Calu3 (cell line): ENCODE measurements at regions not wholly inside any gene's neighbourhood (a gene's known extent, or its start where the extent isn't known, plus 50 kb on each side); places are given as distances from the start of the nearest gene placed in this dataset.

Experiments used
- BruUV-seq: library from RNA; stranded (reverse); fragments of 400-500 nt; replicated peaks from 2 replicates; lab custom pipeline; 2021; lab: Mats Ljungman, UMichigan
- CTCF ChIA-PET: fragments of 300-600 bp; sonication (Branson Sonifier 250); formaldehyde crosslinking; loops from one replicate; lab custom pipeline; 2022; ENCODE audit warnings: antibody characterized with exemption; lab: Charles Lee
- DNase-seq: peaks from one replicate; pipeline ENCODE4 v3.0.0; 2022
- H3K27ac Mint-ChIP-seq: one replicate; pipeline ENCODE4 v1.8.0; 2022; ENCODE audit warnings: mixed read lengths; ENCODE audit not compliant: unreplicated experiment
- H3K27me3 Mint-ChIP-seq: one replicate; pipeline ENCODE4 v1.8.0; 2022; ENCODE audit warnings: mixed read lengths; ENCODE audit not compliant: unreplicated experiment
- H3K36me3 Mint-ChIP-seq: one replicate; pipeline ENCODE4 v1.8.0; 2022; ENCODE audit warnings: mild to moderate bottlenecking, moderate library complexity, mixed read lengths; ENCODE audit not compliant: insufficient read depth, unreplicated experiment
- H3K4me1 Mint-ChIP-seq: one replicate; pipeline ENCODE4 v1.8.0; 2022; ENCODE audit warnings: mild to moderate bottlenecking, low read depth, mixed read lengths; ENCODE audit not compliant: unreplicated experiment
- H3K4me3 Mint-ChIP-seq: one replicate; pipeline ENCODE4 v1.8.0; 2022; ENCODE audit warnings: mild to moderate bottlenecking, low read depth, moderate library complexity, mixed read lengths; ENCODE audit not compliant: unreplicated experiment
- H3K9me3 Mint-ChIP-seq: one replicate; pipeline ENCODE4 v1.8.0; 2022; ENCODE audit warnings: low read depth, mixed read lengths; ENCODE audit not compliant: unreplicated experiment
- CTCF ChIP-seq: fragments of 200-600 bp; IDR thresholded peaks from one replicate; pipeline ENCODE4 v1.8.0; 2022; ENCODE audit warnings: antibody characterized with exemption; ENCODE audit not compliant: unreplicated experiment
- intact Hi-C: fragments of 100-400 bp; cut with micrococcal nuclease; formaldehyde crosslinking; loops from one replicate; pipeline ENCODE4 v1.10.0; 2022; ENCODE audit not compliant: unreplicated experiment

GRCh38 chr15:48064421-48064820 is 56.4 kb upstream of the SLC24A5 start:
- no TSS peak for BruUV-seq
- no peak overlapping the region for H3K27ac Mint-ChIP-seq
- H3K36me3 Mint-ChIP-seq = no peaks in the 10 kb centered on the region
- TF ChIP-seq CTCF = no peak
- DNase-seq = no peak
- H3K9me3 Mint-ChIP-seq = peaks cover 2% of the 10 kb centered on the region
- CTCF ChIA-PET = no interaction called here
- no peaks in the 10 kb centered on the region for H3K4me1 Mint-ChIP-seq
- H3K4me3 Mint-ChIP-seq = no peak overlapping the region
- intact Hi-C loops = no loop called here
- peaks cover 13% of the 10 kb centered on the region for H3K27me3 Mint-ChIP-seq

DNA sequence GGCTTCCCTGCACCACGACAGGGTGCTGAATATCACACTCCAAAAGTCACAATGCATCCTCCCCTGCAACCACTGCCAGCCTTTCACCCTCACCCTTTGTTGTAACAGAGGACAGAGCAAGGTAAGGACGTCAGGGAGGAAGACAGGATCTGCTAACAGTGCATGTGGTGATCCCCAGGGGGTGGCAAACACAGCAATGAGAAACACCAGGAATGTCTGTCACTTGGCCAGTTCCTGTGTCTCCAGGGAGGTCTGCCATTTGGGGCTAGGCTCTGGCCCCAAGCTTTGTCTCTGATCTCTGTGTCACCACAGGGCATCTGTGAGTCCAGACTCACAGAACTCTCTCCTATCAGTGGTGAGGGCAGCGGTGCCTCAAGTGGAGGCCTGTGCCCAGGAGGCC is 54.3 kb upstream of the SLC24A5 start:
- peaks cover 2% of the 10 kb centered on the region for H3K9me3 Mint-ChIP-seq
- intact Hi-C loops = no loop called here
- no peak overlapping the region for H3K4me3 Mint-ChIP-seq
- H3K27ac Mint-ChIP-seq = no peak overlapping the region
- CTCF ChIA-PET = no interaction called here
- H3K27me3 Mint-ChIP-seq = peaks cover 13% of the 10 kb centered on the region
- BruUV-seq = no TSS peak
- TF ChIP-seq CTCF = no peak
- no peak for DNase-seq
- no peaks in the 10 kb centered on the region for H3K36me3 Mint-ChIP-seq
- no peaks in the 10 kb centered on the region for H3K4me1 Mint-ChIP-seq
